GM19467 (cell line): ENCODE measurements at regions not wholly inside any gene's neighbourhood (a gene's known extent, or its start where the extent isn't known, plus 50 kb on each side); places are given as distances from the start of the nearest gene placed in this dataset.

ENCODE experiments used
- ATAC-seq: cut with Tn5 transposase; IDR thresholded peaks from one replicate; pipeline ENCODE4 v1.9.1; 2021; ENCODE audit warnings: mild to moderate bottlenecking, moderate library complexity; ENCODE audit not compliant: unreplicated experiment

DNA sequence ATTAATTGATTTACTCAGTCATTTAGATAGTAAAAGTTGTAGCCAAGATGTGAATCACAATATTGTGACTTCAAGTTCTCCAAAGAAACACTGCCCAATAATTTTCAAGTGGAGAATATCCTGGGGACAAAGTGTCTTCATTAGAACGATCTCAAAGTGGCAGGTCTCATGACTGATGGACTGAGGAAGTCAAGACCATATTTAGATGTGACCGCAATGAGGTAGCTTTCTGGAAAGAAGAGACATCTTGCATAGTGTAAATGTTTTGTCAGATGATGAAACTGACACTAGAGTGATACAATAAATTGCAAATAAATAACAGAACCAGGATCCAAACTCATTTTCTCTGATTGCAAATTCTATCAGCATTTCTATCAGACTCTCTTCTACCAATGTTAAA is 1476.9 kb downstream of the EFNB2 start:
- ATAC-seq, result no peak

DNA sequence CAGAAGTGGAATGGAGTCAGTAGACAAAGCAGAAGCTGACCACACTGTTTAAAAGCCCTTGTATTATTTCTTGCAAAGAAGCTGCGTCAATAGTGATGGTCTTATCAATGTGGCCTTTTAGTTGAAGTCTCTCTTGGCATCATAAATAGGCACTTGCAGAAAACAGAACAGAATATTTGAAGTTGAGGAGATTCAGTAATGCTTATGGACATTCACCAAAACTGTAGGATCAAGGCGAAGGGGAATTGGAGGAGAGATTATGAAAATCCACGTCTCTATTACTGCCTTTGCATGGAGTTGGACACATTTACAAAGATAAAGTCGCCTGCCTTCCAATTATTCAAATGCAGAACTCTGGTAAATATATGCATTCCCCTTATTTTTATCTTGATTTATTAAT is 1482.8 kb downstream of the EFNB2 start:
- ATAC-seq, result no peak

GRCh38 chr13:105050686-105051085 is 1484.8 kb downstream of the EFNB2 start:
- ATAC-seq, result no peak

DNA sequence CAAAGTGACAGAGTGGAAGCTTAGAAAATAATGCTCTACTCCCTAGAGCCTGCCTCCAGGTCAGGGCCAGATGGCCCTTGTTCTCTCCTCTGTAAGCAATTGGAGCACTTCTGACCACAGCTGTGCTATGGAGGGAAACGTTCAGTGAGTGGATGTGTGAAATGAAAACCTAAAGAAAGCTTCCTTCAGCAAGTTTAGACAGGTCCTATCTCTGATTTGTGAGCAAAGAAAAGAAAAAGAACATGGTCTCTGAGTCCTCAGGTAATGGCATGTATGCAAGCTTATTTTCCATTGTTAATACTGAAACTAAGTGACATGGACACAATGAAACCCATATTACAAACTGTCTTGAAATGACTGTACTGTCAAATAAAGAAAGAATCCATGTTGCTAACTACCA is 1486.8 kb downstream of the EFNB2 start:
- ATAC-seq, result peak; percentile 78

DNA sequence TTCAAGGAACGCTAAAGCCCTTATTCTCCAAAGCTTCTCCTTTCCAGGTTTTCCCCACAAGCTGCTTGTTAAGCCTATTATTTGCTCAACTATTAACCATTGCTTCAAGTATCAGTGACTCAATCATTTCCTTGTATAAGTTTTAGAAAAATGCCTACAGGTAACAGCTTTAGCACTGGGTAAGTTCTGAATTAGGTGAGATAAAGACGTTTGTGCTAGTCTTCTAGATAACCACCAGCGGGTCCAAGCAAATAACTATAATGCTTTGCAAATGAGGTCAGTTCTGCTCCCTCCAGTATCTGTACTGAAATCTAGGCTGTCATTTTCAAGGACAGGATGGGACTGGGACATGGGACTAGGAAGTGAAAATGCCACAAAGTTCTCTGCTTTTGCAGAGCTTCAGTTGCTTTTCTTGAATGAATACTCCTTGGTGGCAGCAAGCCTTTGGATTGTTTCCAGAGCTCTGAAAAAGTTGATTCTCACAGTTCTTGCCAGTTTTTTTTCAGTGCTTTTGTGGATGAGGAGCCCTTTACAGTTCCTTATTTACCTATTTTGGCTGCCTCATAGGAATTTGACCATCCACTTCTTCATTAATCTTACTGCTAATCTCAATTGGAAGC is 1487.7 kb downstream of the EFNB2 start:
- ATAC-seq, result no peak

DNA sequence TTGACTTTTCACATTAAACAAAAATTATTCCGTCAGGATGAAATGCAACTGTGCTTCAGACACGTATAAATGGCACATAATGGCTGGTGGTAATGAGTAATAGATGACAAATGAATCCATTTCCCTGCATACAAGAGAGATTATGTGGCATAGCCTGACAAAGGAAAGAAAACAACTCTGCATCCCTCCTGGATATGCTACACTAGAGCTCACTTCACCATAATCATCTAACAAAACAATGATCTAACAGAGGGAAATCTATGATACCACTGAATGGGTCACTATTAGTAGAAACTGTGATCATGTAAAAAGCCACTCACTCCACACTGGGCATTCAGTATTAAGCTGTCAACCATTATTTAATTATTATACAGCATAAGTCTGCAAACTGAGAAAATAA is 1498.4 kb downstream of the EFNB2 start:
- no peak for ATAC-seq

- ATAC-seq, result no peak
Observed at GRCh38 chr13:105035092-105035491, 1500.4 kb downstream of the EFNB2 start.

GRCh38 chr13:105033999-105034398 is 1501.5 kb downstream of the EFNB2 start:
- ATAC-seq, result no peak

- ATAC-seq, result no peak
Observed at GRCh38 chr13:105031306-105031705, 1504.2 kb downstream of the EFNB2 start.

DNA sequence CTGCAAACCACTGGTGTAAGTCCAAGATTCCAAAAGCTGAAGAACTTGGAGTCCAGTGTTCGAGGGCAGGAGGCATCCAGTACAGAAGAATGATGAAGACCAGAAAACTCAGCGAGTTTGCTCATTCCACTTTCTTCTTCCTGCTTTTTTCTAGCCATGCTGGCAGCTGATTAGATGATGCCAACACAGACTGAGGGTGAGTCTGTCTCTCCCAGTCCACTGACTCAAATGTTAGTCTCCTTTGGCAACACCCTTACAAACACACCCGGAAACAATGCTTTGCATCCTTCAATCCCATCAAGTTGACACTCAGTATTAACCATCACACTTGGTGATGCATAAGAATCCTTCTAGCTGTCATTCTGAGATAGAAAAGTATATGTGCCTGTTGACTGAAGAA is 1504.6 kb downstream of the EFNB2 start:
- no peak for ATAC-seq

GRCh38 chr13:105019073-105019472 is 1516.4 kb downstream of the EFNB2 start:
- no peak for ATAC-seq

DNA sequence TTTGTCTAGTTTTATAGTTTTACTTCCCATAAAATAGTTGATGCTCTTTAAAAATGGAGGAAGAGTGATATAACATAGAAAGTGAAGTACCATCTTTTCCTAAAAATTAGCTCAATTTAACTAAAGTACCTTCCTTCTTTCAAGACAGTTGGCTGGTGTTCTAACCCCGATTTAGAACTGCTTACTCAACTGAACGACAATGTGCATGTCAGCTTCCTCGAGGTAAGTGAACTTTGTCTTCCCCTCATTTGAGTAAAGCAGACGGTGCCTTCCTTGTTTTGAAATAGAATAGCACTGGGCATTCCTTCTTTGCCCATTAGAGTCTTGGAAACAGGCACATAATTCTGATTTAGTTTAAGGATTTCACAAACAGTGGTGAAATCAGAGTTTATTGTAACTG is 1519.2 kb downstream of the EFNB2 start:
- ATAC-seq, result no peak

DNA sequence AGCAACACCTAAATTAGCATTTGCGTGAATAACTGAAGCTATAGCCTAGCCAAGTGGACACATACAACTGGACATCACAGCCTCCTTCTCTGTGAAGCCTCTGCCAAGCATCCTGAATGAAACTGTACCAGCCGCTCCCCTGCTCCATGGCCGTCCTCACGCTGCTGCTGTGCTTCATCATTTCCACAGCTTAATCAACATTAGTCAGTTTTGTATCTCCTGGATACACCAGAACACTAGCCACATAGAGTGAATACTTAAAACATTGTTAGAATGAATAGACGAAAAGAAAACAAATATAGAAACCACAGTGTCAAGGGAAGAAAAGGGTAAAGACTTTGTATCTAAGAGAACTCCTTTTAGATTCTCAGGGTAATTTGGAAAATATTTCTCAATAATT is 1526.9 kb downstream of the EFNB2 start:
- no peak for ATAC-seq

- ATAC-seq, result no peak
Observed at GRCh38 chr13:105007166-105007808, 1528.2 kb downstream of the EFNB2 start.

GRCh38 chr13:104996022-104996421 is 1539.4 kb downstream of the EFNB2 start:
- ATAC-seq, result no peak

DNA sequence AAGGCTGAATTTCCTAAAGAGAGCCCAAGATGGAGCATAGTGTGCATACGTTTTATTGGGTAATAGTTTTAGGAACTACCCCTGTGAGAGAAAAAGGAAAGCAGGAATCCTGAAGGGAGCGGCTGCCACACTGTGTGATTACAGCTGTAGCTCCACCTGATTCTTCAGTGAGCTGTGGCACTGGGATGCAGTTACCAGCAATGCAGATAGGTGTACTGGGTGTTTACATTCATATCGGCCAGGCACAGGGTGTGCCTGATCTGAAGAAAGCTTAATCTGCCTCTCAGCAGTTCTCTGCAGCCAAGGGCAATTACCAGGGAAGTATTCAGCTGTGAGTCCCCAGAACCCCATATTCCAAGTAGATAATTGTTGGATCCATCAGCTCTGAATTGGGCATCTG is 1541.8 kb downstream of the EFNB2 start:
- ATAC-seq, result no peak

GRCh38 chr13:104987621-104988020 is 1547.8 kb downstream of the EFNB2 start:
- ATAC-seq, result no peak

GRCh38 chr13:104984296-104984818 is 1551.1 kb downstream of the EFNB2 start:
- ATAC-seq, result peak; percentile 73

DNA sequence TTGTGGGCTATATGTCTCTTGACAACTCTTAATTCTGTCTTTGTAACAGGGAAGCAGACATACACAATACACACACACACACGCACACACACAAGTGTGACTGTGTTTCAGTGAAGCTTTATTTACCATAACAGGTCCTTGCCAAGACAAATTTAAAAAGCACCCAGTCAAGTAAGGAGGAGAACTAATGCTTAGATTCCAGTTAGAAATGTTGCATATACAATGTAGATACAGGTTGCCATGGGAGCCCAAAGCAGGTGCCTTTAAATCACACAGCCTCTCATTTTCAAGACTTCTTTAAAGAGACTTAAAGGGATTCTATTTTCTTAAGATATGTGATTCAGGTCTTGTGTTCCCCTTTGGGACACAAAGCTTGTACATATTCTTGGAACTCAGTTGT is 1551.9 kb downstream of the EFNB2 start:
- no peak for ATAC-seq

DNA sequence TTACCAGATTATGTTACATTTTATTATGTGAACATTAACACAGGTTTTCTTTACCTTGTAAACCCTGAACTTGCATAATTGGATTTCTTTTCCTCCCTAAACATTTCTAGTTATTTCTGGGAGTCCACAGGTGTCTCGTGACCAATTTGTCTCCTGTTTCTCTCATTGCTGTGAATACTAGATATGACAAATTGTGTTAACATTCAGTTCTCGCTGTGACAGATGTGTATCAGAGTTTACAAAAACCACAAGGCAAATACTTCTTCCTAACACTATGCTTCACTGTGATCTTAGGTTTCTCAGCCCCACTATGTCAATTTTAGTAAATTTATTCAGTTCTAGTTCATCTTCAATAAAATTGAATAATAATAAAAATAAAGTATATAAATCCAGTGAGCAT is 1554.9 kb downstream of the EFNB2 start:
- no peak for ATAC-seq

DNA sequence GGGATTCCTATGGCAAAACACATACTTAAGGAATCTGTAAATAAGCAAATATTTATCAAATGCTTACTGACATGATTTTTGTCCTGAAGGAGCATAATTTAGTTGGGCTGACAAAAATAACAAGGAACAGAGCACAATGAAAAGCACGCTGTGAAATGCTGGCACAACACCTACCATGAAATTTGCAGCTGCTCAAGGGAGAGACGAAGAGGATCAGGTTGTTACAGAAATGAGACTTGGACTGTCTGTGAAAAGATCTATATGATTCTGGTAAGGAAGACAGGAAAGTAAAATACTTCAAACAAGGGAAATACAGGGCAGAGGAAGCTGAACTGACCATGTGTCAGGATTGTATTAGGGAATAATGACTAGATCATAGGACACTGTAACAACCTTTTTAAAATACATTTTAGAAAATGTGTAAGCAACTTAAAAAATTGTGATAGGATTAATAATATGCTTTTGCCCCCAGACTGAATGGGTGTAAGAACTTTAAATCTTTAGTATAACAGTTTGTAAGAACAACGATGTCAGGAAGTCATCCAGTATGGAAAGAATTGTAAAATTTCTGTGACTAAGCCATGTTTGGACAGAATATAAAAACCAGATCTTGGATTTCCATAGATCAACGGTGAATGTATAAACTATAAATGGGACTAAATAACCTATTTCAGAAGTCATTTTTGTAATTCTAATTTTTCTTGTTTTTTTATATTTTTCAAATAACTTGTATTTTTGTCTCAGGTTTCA is 1556.0 kb downstream of the EFNB2 start:
- ATAC-seq, result no peak

DNA sequence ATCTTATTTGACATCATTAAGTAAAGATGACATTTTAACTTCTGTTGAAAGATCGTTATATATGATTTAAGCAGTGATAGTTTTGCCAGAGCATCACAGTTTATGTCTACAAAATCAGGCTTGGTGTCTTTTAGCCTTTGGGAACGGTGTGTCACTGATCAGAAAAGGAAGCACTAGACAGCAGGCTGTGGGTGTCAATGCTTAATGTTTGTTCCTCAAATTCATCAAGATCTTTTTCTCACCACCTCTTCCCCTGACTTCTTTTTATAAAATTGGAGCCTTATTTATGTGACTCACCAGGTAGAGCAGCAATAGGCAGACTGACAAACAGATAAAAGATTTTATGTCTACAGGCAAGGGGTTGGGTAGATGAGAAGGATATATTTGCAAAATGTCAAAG is 1558.5 kb downstream of the EFNB2 start:
- no peak for ATAC-seq
